Brain pericyte (primary cell): ENCODE measurements at regions not wholly inside any gene's neighbourhood (a gene's known extent, or its start where the extent isn't known, plus 50 kb on each side); places are given as distances from the start of the nearest gene placed in this dataset.
"Not testable (repeated sequence)": the region's sequence is repeated elsewhere in the genome, so short reads cannot be mapped to it uniquely, and the experiment has no call there.

Source experiments
- DNase-seq: peaks from one replicate; pipeline ENCODE4 v3.0.0-alpha.2; 2012; ENCODE audit warnings: low read depth, low spot score

- DNase-seq = no peak
Measured at GRCh38 chr5:89087128-89087527, 204.1 kb upstream of the MEF2C start.

GRCh38 chr5:89086390-89087086 lies 203.6 kb upstream of the MEF2C start:
- no peak for DNase-seq

- DNase-seq = no peak
Measured at GRCh38 chr5:89083791-89084190, 200.8 kb upstream of the MEF2C start.

- no peak for DNase-seq
Measured at GRCh38 chr5:89081360-89081759, 198.4 kb upstream of the MEF2C start.

GRCh38 chr5:89080467-89081116 lies 197.6 kb upstream of the MEF2C start:
- no peak for DNase-seq

- DNase-seq = no peak
Measured at GRCh38 chr5:89072842-89073672, 190.1 kb upstream of the MEF2C start.

GRCh38 chr5:89071941-89072331 lies 189.0 kb upstream of the MEF2C start:
- no peak for DNase-seq

- DNase-seq = no peak
Measured at GRCh38 chr5:89071101-89071940, 188.3 kb upstream of the MEF2C start.

- DNase-seq = no peak
Measured at GRCh38 chr5:89069591-89069990, 186.6 kb upstream of the MEF2C start.

- no peak for DNase-seq
Measured at GRCh38 chr5:89067362-89067761, 184.4 kb upstream of the MEF2C start.

GRCh38 chr5:89065919-89066318 lies 182.9 kb upstream of the MEF2C start:
- DNase-seq = no peak

- no peak for DNase-seq
Measured at GRCh38 chr5:89064736-89065135, 181.8 kb upstream of the MEF2C start.

GRCh38 chr5:89064054-89064453 lies 181.1 kb upstream of the MEF2C start:
- no peak for DNase-seq

GRCh38 chr5:89060768-89061167 lies 177.8 kb upstream of the MEF2C start:
- DNase-seq = no peak

GRCh38 chr5:89059274-89059673 lies 176.3 kb upstream of the MEF2C start:
- DNase-seq = no peak

GRCh38 chr5:89055695-89056085 lies 172.7 kb upstream of the MEF2C start:
- DNase-seq = no peak

GRCh38 chr5:89055015-89055694 lies 172.2 kb upstream of the MEF2C start:
- DNase-seq = no peak

GRCh38 chr5:89053547-89053946 lies 170.6 kb upstream of the MEF2C start:
- no peak for DNase-seq

- DNase-seq = not testable (repeated sequence)
Measured at GRCh38 chr5:89050062-89050461, 167.1 kb upstream of the MEF2C start.

GRCh38 chr5:89047571-89047970 lies 164.6 kb upstream of the MEF2C start:
- DNase-seq = no peak

GRCh38 chr5:89045216-89045615 lies 162.2 kb upstream of the MEF2C start:
- DNase-seq = no peak
